IPS DF 6.9 (cell line): ENCODE measurements at regions not wholly inside any gene's neighbourhood (a gene's known extent, or its start where the extent isn't known, plus 50 kb on each side); places are given as distances from the start of the nearest gene placed in this dataset.

Experiments used
- DNase-seq: peaks from one replicate; pipeline ENCODE4 v3.0.0-alpha.2; 2013; ENCODE audit warnings: low read depth, low spot score
- H3K27ac ChIP-seq: one replicate; pipeline ENCODE4 v1.5.1; 2013; ENCODE audit warnings: low read length, control low read depth
- H3K27me3 ChIP-seq: 2 replicates; pipeline ENCODE4 v1.6.1; 2013; ENCODE audit warnings: mild to moderate bottlenecking, low read length; ENCODE audit not compliant: control insufficient read depth, insufficient read depth
- H3K36me3 ChIP-seq: 2 replicates; pipeline ENCODE4 v1.6.1; 2013; ENCODE audit warnings: low read length; ENCODE audit not compliant: control insufficient read depth, insufficient read depth
- H3K4me1 ChIP-seq: 2 replicates; pipeline ENCODE4 v1.6.1; 2013; ENCODE audit warnings: low read length; ENCODE audit not compliant: control insufficient read depth, insufficient read depth
- H3K4me3 ChIP-seq: 2 replicates; pipeline ENCODE4 v1.5.1; 2013; ENCODE audit warnings: mild to moderate bottlenecking, low read length
- H3K9me3 ChIP-seq: 2 replicates; pipeline ENCODE4 v1.6.1; 2013; ENCODE audit warnings: low read length, inconsistent platforms; ENCODE audit not compliant: control insufficient read depth, insufficient read depth
- WGBS: extraction: QIAGEN DNeasy Blood & Tissue Kit; methylation state at CpG from one replicate; pipeline ENCODE4 v1.1.7; 2013; ENCODE audit warnings: mixed read lengths, missing lambda C conversion rate; ENCODE audit not compliant: insufficient read length, insufficient coverage; 5-methylcytosine and 5-hydroxymethylcytosine counted together

DNA sequence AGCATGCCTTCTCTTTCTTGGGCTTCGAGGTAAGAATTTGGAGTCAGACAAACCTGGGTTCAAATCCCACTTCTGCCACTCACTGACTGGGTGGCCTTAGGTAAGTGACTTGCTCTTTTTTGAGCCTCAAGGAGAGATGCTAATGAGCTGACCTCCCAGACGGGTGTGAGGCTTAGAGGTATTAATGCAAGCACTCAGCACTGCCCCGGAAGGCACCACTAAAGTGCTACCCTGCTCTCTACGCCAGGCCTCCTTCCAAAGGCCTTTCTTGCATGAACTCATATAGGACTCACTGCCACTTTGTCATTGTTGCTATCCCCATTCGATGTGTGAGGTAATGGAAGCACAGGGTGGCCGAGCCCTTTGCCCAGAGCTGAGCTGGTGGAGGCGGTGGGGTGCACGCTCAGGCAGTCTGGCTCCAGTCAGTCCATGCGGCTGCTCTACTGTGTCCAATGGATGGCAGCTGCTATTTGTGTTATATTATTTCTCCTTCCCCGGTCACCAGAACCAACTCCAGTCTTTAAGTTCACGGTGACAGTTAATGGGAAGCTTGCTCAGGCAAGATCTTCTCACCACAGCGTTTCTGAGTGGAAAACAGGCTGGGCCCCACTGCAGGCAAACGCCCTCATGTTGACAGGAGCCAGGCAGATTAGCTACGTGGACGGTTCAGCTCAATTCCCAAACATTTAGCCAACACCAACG is 55.2 kb upstream of the MLN start:
- H3K27ac ChIP-seq = no peak overlapping the region
- WGBS = no CpG with 5 or more reads among the region's 16 CpGs
- H3K4me3 ChIP-seq = no peak overlapping the region
- no peaks in the 10 kb centered on the region for H3K9me3 ChIP-seq
- no peaks in the 10 kb centered on the region for H3K36me3 ChIP-seq
- H3K27me3 ChIP-seq = no peaks in the 10 kb centered on the region
- DNase-seq = no peak
- no peaks in the 10 kb centered on the region for H3K4me1 ChIP-seq

GRCh38 chr6:33857932-33858475 is 54.2 kb upstream of the MLN start:
- no peaks in the 10 kb centered on the region for H3K9me3 ChIP-seq
- no CpG with 5 or more reads among the region's 7 CpGs for WGBS
- H3K27ac ChIP-seq = no peak overlapping the region

DNA sequence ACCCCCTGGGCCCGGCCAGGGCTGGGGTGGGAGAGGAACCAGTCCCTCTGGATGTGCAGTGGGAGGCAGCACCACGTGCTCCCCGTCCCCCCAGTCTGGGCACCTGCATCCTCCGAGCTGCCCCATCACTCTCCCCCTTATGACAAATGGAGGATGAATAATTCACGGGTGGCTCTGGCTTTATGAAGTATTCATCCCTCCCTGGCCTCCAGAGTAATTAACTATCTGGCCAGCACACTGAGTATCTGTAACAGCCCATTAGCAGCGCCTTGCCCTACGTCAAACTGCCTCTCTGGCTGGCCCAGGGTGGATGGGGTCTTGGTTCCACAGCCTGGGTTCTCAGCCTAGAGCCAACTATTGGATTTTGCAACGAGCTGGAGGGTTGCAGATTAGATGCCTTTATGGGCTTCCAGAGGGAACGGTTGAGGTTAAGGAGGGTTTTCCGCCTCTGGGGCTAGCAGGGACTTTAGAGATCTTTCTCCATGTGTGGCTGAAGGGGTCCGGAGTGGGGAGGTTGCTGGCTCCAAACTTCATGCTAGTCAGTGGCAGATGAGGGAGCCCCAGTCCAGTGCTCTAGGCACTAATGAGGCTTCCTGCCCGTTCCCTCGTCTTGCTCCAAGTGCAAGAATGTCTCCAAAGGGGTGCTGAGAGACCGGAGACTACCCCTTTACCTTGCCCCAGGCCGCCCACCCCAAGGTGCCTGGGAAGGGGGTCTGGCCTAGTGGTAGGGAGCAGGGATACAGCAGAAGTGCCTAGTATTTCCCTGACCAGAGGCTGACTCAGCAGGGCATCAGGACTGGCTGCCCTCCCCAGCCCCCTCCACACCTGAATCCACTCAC is 53.5 kb upstream of the MLN start:
- Histone ChIP-seq H3K27me3 (no peaks in the 10 kb centered on the region), H3K4me3 (no peak overlapping the region), H3K27ac (no peak overlapping the region), H3K36me3 (no peaks in the 10 kb centered on the region), H3K9me3 (no peaks in the 10 kb centered on the region), H3K4me1 (no peaks in the 10 kb centered on the region)
- WGBS = no CpG with 5 or more reads among the region's 15 CpGs
- no peak for DNase-seq

More at GRCh38 chr6:33857932-33858475, 54.2 kb upstream of the MLN start:
- Histone ChIP-seq H3K27me3 (no peaks in the 10 kb centered on the region), H3K4me1 (no peaks in the 10 kb centered on the region), H3K4me3 (no peak overlapping the region), H3K36me3 (no peaks in the 10 kb centered on the region)
- no peak for DNase-seq

DNA sequence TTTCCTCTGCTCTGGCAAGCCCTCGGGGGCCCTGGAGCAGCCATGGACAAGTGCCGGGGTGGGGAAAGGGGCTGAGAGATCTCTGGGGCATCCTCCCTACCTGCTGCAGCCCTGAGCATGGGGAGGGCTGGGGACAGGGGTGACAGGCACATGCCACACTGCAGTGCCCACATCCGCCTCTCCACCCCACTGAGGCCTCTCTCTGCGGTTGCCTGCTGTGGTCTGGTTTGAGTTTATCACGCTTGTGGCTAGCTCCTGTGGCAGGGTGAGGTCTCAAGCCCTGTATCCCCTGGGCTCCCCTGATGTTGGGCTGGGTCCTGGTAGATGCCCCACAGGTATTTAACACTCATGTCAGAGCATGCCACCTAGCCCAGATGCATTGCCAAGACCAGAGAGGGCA is 52.9 kb upstream of the MLN start:
- Histone ChIP-seq H3K4me1 (peaks cover 2% of the 10 kb centered on the region; the same call in 1 of the 2 replicates), H3K4me3 (no peak overlapping the region), H3K36me3 (no peaks in the 10 kb centered on the region), H3K27ac (no peak overlapping the region), H3K27me3 (no peaks in the 10 kb centered on the region), H3K9me3 (no peaks in the 10 kb centered on the region)
- DNase-seq = no peak
- WGBS = no CpG with 5 or more reads among the region's 5 CpGs

DNA sequence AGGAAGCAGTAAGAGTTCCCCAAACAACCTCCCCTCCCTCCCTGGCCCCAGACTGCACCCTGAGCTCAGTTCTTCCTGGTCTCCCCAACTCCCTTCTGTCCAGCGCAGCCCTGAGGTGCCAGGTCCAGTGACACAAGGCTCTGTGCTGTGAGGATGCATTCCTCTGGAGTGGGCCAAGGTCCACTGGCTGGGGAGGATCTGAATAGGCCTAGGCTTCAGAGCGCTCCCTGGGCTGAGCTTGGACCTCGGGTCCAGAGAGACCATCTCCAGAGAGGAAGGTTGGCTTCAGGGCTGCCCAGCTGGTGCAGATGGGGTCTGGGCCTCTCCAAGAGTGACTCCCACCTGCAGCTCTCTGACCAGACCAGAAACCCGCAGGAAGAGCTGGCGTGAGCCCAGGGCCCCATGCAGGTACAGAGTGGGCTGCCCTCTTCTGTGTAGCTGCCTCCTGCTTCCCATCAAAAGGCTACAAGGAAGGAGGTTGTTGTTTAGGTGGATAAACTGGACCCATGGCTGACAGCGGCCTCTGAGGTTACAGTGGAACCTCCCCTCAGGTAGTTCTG is 52.3 kb upstream of the MLN start:
- Histone ChIP-seq H3K4me3 (no peak overlapping the region), H3K27me3 (no peaks in the 10 kb centered on the region), H3K9me3 (no peaks in the 10 kb centered on the region), H3K27ac (no peak overlapping the region), H3K36me3 (no peaks in the 10 kb centered on the region), H3K4me1 (peaks cover 4% of the 10 kb centered on the region; the same call in 1 of the 2 replicates)
- WGBS = no CpG with 5 or more reads among the region's 6 CpGs
- no peak for DNase-seq

- no peak for DNase-seq
- Histone ChIP-seq H3K36me3 (no peaks in the 10 kb centered on the region), H3K9me3 (no peaks in the 10 kb centered on the region), H3K27me3 (no peaks in the 10 kb centered on the region), H3K4me1 (peaks cover 4% of the 10 kb centered on the region; the same call in 1 of the 2 replicates), H3K27ac (no peak overlapping the region), H3K4me3 (no peak overlapping the region)
- WGBS = no CpG with 5 or more reads among the region's 14 CpGs
These were observed 50.8 kb upstream of the MLN start for GRCh38 chr6:33854572-33855030.

GRCh38 chr6:33853736-33854135 is 49.9 kb upstream of the MLN start:
- Histone ChIP-seq H3K27me3 (no peaks in the 10 kb centered on the region), H3K9me3 (no peaks in the 10 kb centered on the region), H3K36me3 (no peaks in the 10 kb centered on the region), H3K4me3 (no peak overlapping the region), H3K4me1 (peaks cover 4% of the 10 kb centered on the region; the same call in 1 of the 2 replicates), H3K27ac (no peak overlapping the region)
- no CpG with 5 or more reads among the region's 3 CpGs for WGBS
- DNase-seq = no peak
